Retina (tissue), 1 donor: ENCODE measurements at regions not wholly inside any gene's neighbourhood (a gene's known extent, or its start where the extent isn't known, plus 50 kb on each side); places are given as distances from the start of the nearest gene placed in this dataset.
"Not testable (repeated sequence)": the region's sequence is repeated elsewhere in the genome, so short reads cannot be mapped to it uniquely, and the experiment has no call there.

Source experiments
- DNase-seq: peaks from one replicate; pipeline ENCODE4 v3.0.0-alpha.2; 2016

GRCh38 chr4:106869551-106869950 lies 166.6 kb downstream of the DKK2 start:
- DNase-seq = no peak

GRCh38 chr4:106868381-106869035 lies 167.6 kb downstream of the DKK2 start:
- no peak for DNase-seq

- no peak for DNase-seq
Measured at GRCh38 chr4:106864231-106864630, 171.9 kb downstream of the DKK2 start.

- no peak for DNase-seq
Measured at GRCh38 chr4:106854569-106855351, 181.4 kb downstream of the DKK2 start.

- no peak for DNase-seq
Measured at GRCh38 chr4:106852426-106852825, 183.7 kb downstream of the DKK2 start.

GRCh38 chr4:106851726-106852125 lies 184.4 kb downstream of the DKK2 start:
- DNase-seq = no peak

- DNase-seq = no peak
Measured at GRCh38 chr4:106850691-106851090, 185.4 kb downstream of the DKK2 start.

GRCh38 chr4:106835919-106836318 lies 200.2 kb downstream of the DKK2 start:
- no peak for DNase-seq

- DNase-seq = no peak
Measured at GRCh38 chr4:106830879-106831278, 205.2 kb downstream of the DKK2 start.

GRCh38 chr4:106818764-106819163 lies 217.3 kb downstream of the DKK2 start:
- DNase-seq = no peak

- DNase-seq = no peak
Measured at GRCh38 chr4:106816496-106816895, 219.6 kb downstream of the DKK2 start.

- DNase-seq = no peak
Measured at GRCh38 chr4:106810122-106810521, 226.0 kb downstream of the DKK2 start.

- no peak for DNase-seq
Measured at GRCh38 chr4:106809076-106809475, 227.0 kb downstream of the DKK2 start.

- no peak for DNase-seq
Measured at GRCh38 chr4:106806158-106806797, 229.8 kb downstream of the DKK2 start.

- no peak for DNase-seq
Measured at GRCh38 chr4:106803083-106803482, 233.0 kb downstream of the DKK2 start.

- DNase-seq = no peak
Measured at GRCh38 chr4:106801386-106801785, 234.7 kb downstream of the DKK2 start.

GRCh38 chr4:106796876-106797275 lies 239.2 kb downstream of the DKK2 start:
- DNase-seq = no peak

- no peak for DNase-seq
Measured at GRCh38 chr4:106795326-106795725, 240.8 kb downstream of the DKK2 start.

GRCh38 chr4:106793933-106794332 lies 242.2 kb downstream of the DKK2 start:
- DNase-seq = no peak

GRCh38 chr4:106775636-106776035 lies 260.5 kb downstream of the DKK2 start:
- no peak for DNase-seq

- DNase-seq = not testable (repeated sequence)
Measured at GRCh38 chr4:106774055-106774454, 262.1 kb downstream of the DKK2 start.

- DNase-seq = no peak
Measured at GRCh38 chr4:106773076-106773905, 262.8 kb downstream of the DKK2 start.

GRCh38 chr4:106767991-106768390 lies 268.1 kb downstream of the DKK2 start:
- DNase-seq = no peak
